Calu3 (cell line): ENCODE measurements at regions not wholly inside any gene's neighbourhood (a gene's known extent, or its start where the extent isn't known, plus 50 kb on each side); places are given as distances from the start of the nearest gene placed in this dataset.

Experiments
- BruUV-seq: library from RNA; stranded (reverse); fragments of 400-500 nt; replicated peaks from 2 replicates; lab custom pipeline; 2021; lab: Mats Ljungman, UMichigan
- CTCF ChIA-PET: fragments of 300-600 bp; sonication (Branson Sonifier 250); formaldehyde crosslinking; loops from one replicate; lab custom pipeline; 2022; ENCODE audit warnings: antibody characterized with exemption; lab: Charles Lee
- DNase-seq: peaks from one replicate; pipeline ENCODE4 v3.0.0; 2022
- H3K27ac Mint-ChIP-seq: one replicate; pipeline ENCODE4 v1.8.0; 2022; ENCODE audit warnings: mixed read lengths; ENCODE audit not compliant: unreplicated experiment
- H3K27me3 Mint-ChIP-seq: one replicate; pipeline ENCODE4 v1.8.0; 2022; ENCODE audit warnings: mixed read lengths; ENCODE audit not compliant: unreplicated experiment
- H3K36me3 Mint-ChIP-seq: one replicate; pipeline ENCODE4 v1.8.0; 2022; ENCODE audit warnings: mild to moderate bottlenecking, moderate library complexity, mixed read lengths; ENCODE audit not compliant: insufficient read depth, unreplicated experiment
- H3K4me1 Mint-ChIP-seq: one replicate; pipeline ENCODE4 v1.8.0; 2022; ENCODE audit warnings: mild to moderate bottlenecking, low read depth, mixed read lengths; ENCODE audit not compliant: unreplicated experiment
- H3K4me3 Mint-ChIP-seq: one replicate; pipeline ENCODE4 v1.8.0; 2022; ENCODE audit warnings: mild to moderate bottlenecking, low read depth, moderate library complexity, mixed read lengths; ENCODE audit not compliant: unreplicated experiment
- H3K9me3 Mint-ChIP-seq: one replicate; pipeline ENCODE4 v1.8.0; 2022; ENCODE audit warnings: low read depth, mixed read lengths; ENCODE audit not compliant: unreplicated experiment
- CTCF ChIP-seq: fragments of 200-600 bp; IDR thresholded peaks from one replicate; pipeline ENCODE4 v1.8.0; 2022; ENCODE audit warnings: antibody characterized with exemption; ENCODE audit not compliant: unreplicated experiment
- intact Hi-C: fragments of 100-400 bp; cut with micrococcal nuclease; formaldehyde crosslinking; loops from one replicate; pipeline ENCODE4 v1.10.0; 2022; ENCODE audit not compliant: unreplicated experiment

GRCh38 chr2:184268900-184269477 lies 329.3 kb upstream of the ZNF804A start:
- intact Hi-C loops, result no loop called here
- no peak for TF ChIP-seq CTCF
- Mint-ChIP-seq H3K27ac (no peak overlapping the region), H3K4me1 (peaks cover 12% of the 10 kb centered on the region), H3K36me3 (no peaks in the 10 kb centered on the region), H3K27me3 (no peaks in the 10 kb centered on the region), H3K9me3 (no peaks in the 10 kb centered on the region), H3K4me3 (no peak overlapping the region)
- BruUV-seq, result no TSS peak
- CTCF ChIA-PET, result no interaction called here
- DNase-seq, result no peak

- H3K4me1 Mint-ChIP-seq, result peaks cover 12% of the 10 kb centered on the region
- no peaks in the 10 kb centered on the region for H3K36me3 Mint-ChIP-seq
- no peaks in the 10 kb centered on the region for H3K9me3 Mint-ChIP-seq
- no peaks in the 10 kb centered on the region for H3K27me3 Mint-ChIP-seq
- no peak for TF ChIP-seq CTCF
- no peak overlapping the region for H3K27ac Mint-ChIP-seq
- no peak for DNase-seq
- no TSS peak for BruUV-seq
- CTCF ChIA-PET, result no interaction called here
- no peak overlapping the region for H3K4me3 Mint-ChIP-seq
- intact Hi-C loops, result no loop called here
Measured at GRCh38 chr2:184270660-184271059, 327.7 kb upstream of the ZNF804A start.

GRCh38 chr2:184272056-184272455 lies 326.3 kb upstream of the ZNF804A start:
- Mint-ChIP-seq H3K27me3 (no peaks in the 10 kb centered on the region), H3K9me3 (no peaks in the 10 kb centered on the region), H3K27ac (no peak overlapping the region), H3K36me3 (no peaks in the 10 kb centered on the region), H3K4me3 (no peak overlapping the region), H3K4me1 (peaks cover 12% of the 10 kb centered on the region)
- CTCF ChIA-PET, result no interaction called here
- DNase-seq, result no peak
- no peak for TF ChIP-seq CTCF
- no TSS peak for BruUV-seq
- intact Hi-C loops, result no loop called here

- CTCF ChIA-PET, result no interaction called here
- Mint-ChIP-seq H3K4me1 (no peaks in the 10 kb centered on the region), H3K9me3 (peaks cover 2% of the 10 kb centered on the region), H3K36me3 (no peaks in the 10 kb centered on the region), H3K4me3 (no peak overlapping the region), H3K27me3 (no peaks in the 10 kb centered on the region), H3K27ac (no peak overlapping the region)
- no peak for DNase-seq
- BruUV-seq, result no TSS peak
- TF ChIP-seq CTCF, result no peak
- intact Hi-C loops, result no loop called here
Measured at GRCh38 chr2:184294831-184295230, 303.5 kb upstream of the ZNF804A start.
